Ectodermal cell (in vitro differentiated cells): ENCODE measurements at regions not wholly inside any gene's neighbourhood (a gene's known extent, or its start where the extent isn't known, plus 50 kb on each side); places are given as distances from the start of the nearest gene placed in this dataset.
"Not testable (repeated sequence)": the region's sequence is repeated elsewhere in the genome, so short reads cannot be mapped to it uniquely, and the experiment has no call there.

Source experiments
- H3K27ac ChIP-seq: 2 replicates; pipeline ENCODE4 v1.7.0; 2013; ENCODE audit warnings: mild to moderate bottlenecking, low read depth, low read length; ENCODE audit not compliant: insufficient read depth, poor library complexity, severe bottlenecking
- H3K27me3 ChIP-seq: 2 replicates; pipeline ENCODE4 v1.7.0; 2013; ENCODE audit warnings: mild to moderate bottlenecking, low read length; ENCODE audit not compliant: insufficient read depth, control insufficient read depth, poor library complexity, severe bottlenecking
- H3K36me3 ChIP-seq: one replicate; pipeline ENCODE4 v1.7.0; 2013; ENCODE audit warnings: low read length; ENCODE audit not compliant: control insufficient read depth, insufficient read depth
- H3K4me1 ChIP-seq: one replicate; pipeline ENCODE4 v1.7.0; 2013; ENCODE audit warnings: low read length; ENCODE audit not compliant: control insufficient read depth, insufficient read depth
- H3K4me3 ChIP-seq: 2 replicates; pipeline ENCODE4 v1.7.0; 2013; ENCODE audit warnings: low read depth, low read length, control low read depth; ENCODE audit not compliant: insufficient read depth
- H3K9me3 ChIP-seq: 2 replicates; pipeline ENCODE4 v1.7.0; 2013; ENCODE audit warnings: mild to moderate bottlenecking, low read length, moderate library complexity; ENCODE audit not compliant: control insufficient read depth
- WGBS, 2 experiments: methylation state at CpG; one replicate each; pipeline ENCODE4 v1.1.7; 2013; ENCODE audit warnings: missing lambda C conversion rate in 2 of 2; 5-methylcytosine and 5-hydroxymethylcytosine counted together

DNA sequence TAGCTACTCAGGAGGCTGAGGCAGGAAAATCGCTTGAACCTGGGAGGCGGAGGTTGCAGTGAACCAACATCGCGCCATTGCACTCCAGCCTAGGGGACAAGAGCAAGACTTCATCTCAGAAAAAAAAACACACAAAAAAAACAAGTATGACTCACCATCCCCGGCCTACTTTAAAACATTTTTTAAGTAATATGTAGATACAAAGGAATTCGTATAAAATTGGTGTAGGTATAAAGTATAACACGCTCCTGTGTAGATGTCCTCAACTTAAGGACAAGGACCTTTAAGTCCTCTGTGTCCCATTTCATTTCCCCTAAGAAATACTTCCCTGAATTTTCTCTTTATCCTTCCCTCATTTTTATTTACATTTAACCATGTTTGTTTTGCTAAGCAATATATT lies 73.4 kb upstream of the PKN2 start:
- Histone ChIP-seq H3K27me3 (no peaks in the 10 kb centered on the region), H3K27ac (no peak overlapping the region), H3K9me3 (no peaks in the 10 kb centered on the region), H3K36me3 (no peaks in the 10 kb centered on the region), H3K4me3 (no peak overlapping the region), H3K4me1 (no peaks in the 10 kb centered on the region)
- WGBS, 2 experiments: 92 to 95% methylated on average over 4 to 7 of the region's 7 CpGs

DNA sequence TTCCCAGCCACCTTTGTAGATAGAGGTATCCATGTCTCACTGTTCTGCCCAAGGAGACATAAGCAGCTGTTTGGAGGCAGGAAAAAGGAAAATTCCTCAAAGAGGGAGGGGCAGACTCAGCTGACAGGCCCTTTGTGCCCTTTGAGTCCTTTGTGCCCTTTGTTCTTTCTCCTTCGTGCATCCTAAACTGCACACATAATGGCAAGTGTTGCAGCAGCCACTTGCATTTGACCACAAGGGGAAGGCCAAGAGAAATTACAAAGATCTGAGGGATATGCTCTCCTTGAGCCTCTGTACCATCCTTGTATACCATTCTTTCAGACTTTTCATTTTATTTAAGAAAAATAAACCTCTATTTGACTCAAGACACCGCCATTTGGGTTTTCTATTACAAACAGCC lies 71.8 kb upstream of the PKN2 start:
- Histone ChIP-seq H3K36me3 (no peaks in the 10 kb centered on the region), H3K27ac (no peak overlapping the region), H3K27me3 (no peaks in the 10 kb centered on the region), H3K4me1 (no peaks in the 10 kb centered on the region), H3K9me3 (peaks cover 3% of the 10 kb centered on the region), H3K4me3 (no peak overlapping the region)
- WGBS, 2 experiments: 51% methylated on average over 2 of the region's 2 CpGs

- H3K4me1 ChIP-seq: no peaks in the 10 kb centered on the region
- WGBS, 2 experiments: 94 to 95% methylated on average over 6 of the region's 6 CpGs
Observed at GRCh38 chr1:88612773-88613172, 71.3 kb upstream of the PKN2 start.

DNA sequence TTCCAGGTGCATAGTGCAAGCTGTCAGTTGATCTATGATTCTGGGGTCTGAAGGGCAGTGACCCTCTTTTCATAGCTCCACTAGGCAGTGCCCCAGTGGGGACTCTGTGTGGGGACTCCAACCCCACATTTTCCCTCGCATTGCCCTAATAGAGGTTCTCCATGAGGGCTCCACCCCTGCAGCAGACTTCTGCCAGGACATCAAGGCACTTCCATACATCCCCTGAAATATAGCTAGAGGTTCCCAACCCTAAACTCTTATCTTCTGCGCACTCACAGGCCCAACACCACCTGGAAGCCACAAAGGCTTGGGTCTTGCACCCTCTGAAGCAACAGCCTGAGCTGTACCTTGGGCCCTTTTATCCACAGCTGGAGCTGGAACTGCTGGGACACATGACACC lies 65.7 kb upstream of the PKN2 start:
- no peaks in the 10 kb centered on the region for H3K27me3 ChIP-seq
- H3K36me3 ChIP-seq: no peaks in the 10 kb centered on the region
- H3K27ac ChIP-seq: no peak overlapping the region
- no peaks in the 10 kb centered on the region for H3K4me1 ChIP-seq
- peaks cover 6% of the 10 kb centered on the region for H3K9me3 ChIP-seq
- WGBS, 2 experiments: 87 to 95% methylated on average over 2 of the region's 2 CpGs
- H3K4me3 ChIP-seq: no peak overlapping the region

More at GRCh38 chr1:88612773-88613172, 71.3 kb upstream of the PKN2 start:
- peaks cover 5% of the 10 kb centered on the region for H3K9me3 ChIP-seq
- H3K4me3 ChIP-seq: no peak overlapping the region
- no peaks in the 10 kb centered on the region for H3K27me3 ChIP-seq
- no peak overlapping the region for H3K27ac ChIP-seq
- H3K36me3 ChIP-seq: no peaks in the 10 kb centered on the region

DNA sequence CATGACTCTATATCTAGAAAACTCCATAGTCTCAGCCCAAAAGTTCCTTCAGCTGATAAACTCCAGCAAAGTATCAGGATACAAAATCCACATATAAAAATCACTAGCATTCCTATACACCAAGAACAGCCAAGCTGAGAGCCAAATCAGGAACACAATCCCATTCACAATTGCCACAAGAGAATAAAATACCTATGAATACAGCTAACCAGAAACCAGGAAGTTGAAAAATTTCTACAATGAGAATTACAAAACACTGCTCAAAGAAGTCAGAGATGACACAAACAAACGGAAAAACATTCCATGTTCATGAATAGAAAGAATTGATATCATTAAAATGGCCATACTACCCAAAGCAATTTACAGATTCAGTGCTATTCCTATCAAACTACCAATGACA lies 61.0 kb upstream of the PKN2 start:
- 57 to 100% methylated on average over 1 of the region's 1 CpG for WGBS, 2 experiments
- H3K27ac ChIP-seq, H3K9me3 ChIP-seq, H3K27me3 ChIP-seq, H3K4me3 ChIP-seq, H3K4me1 ChIP-seq, H3K36me3 ChIP-seq: not testable (repeated sequence)
